Thoracic aorta (tissue), 2 donors: ENCODE measurements at regions not wholly inside any gene's neighbourhood (a gene's known extent, or its start where the extent isn't known, plus 50 kb on each side); places are given as distances from the start of the nearest gene placed in this dataset.

Experiments used
- ATAC-seq: fragments of 150-250 bp; one replicate; pipeline ENCODE4 v1.8.0; 2017; ENCODE audit warnings: low read depth; ENCODE audit not compliant: insufficient number of reproducible peaks, low FRiP score
- DNase-seq: peaks from one replicate; pipeline ENCODE4 v3.0.0-alpha.2; 2020; ENCODE audit warnings: low spot score
- H3K27ac ChIP-seq, 2 donors: fragments of 200-600 bp; sonication (generic); 1 replicate in 1 of 2; 2 replicates in 1 of 2; pipeline ENCODE4 v1.5.1; 2016; ENCODE audit warnings: mild to moderate bottlenecking in 2 of 2, moderate library complexity in 2 of 2
- H3K27me3 ChIP-seq: fragments of 200-600 bp; sonication (generic); replicated peaks from 2 replicates; pipeline ENCODE4 v1.6.0; 2016; ENCODE audit warnings: mild to moderate bottlenecking; ENCODE audit not compliant: insufficient read depth
- H3K36me3 ChIP-seq: fragments of 200-600 bp; sonication (generic); one replicate; pipeline ENCODE4 v1.5.1; 2016
- H3K4me1 ChIP-seq, 2 donors: fragments of 200-600 bp; sonication (generic); 1 replicate in 1 of 2; 2 replicates in 1 of 2; pipeline versions ENCODE4 v1.5.1 to v1.6.0; 2016; ENCODE audit warnings: low read depth in 2 of 2, mild to moderate bottlenecking in 1 of 2; ENCODE audit not compliant: control insufficient read depth in 1 of 2
- H3K4me3 ChIP-seq: fragments of 200-600 bp; sonication (generic); 2 replicates; pipeline ENCODE4 v1.5.1; 2016; ENCODE audit warnings: mild to moderate bottlenecking
- H3K9me3 ChIP-seq: fragments of 200-600 bp; sonication (generic); 2 replicates; pipeline ENCODE4 v1.5.1; 2016
- CTCF ChIP-seq: fragments of 200-600 bp; sonication (generic); IDR thresholded peaks from one replicate; pipeline ENCODE4 v1.5.1; 2019; ENCODE audit warnings: antibody characterized with exemption

- Histone ChIP-seq H3K27ac (no peak overlapping the region), H3K4me1 (no peaks in the 10 kb centered on the region), H3K27me3 (no peaks in the 10 kb centered on the region), H3K4me3 (no peak overlapping the region), H3K36me3 (no peaks in the 10 kb centered on the region), H3K9me3 (no peaks in the 10 kb centered on the region)
- TF ChIP-seq CTCF = no peak
- DNase-seq = no peak
- ATAC-seq = no peak
Observed at GRCh38 chr2:121096611-121097010, 188.4 kb downstream of the TFCP2L1 start.

GRCh38 chr2:121098556-121098955 lies 186.4 kb downstream of the TFCP2L1 start:
- no peak for DNase-seq
- no peaks in the 10 kb centered on the region for H3K36me3 ChIP-seq
- no peaks in the 10 kb centered on the region for H3K4me1 ChIP-seq
- ATAC-seq = no peak
- H3K4me3 ChIP-seq = no peak overlapping the region
- H3K27me3 ChIP-seq = no peaks in the 10 kb centered on the region
- H3K9me3 ChIP-seq = no peaks in the 10 kb centered on the region
- TF ChIP-seq CTCF = no peak
- H3K27ac ChIP-seq = no peak overlapping the region

GRCh38 chr2:121099329-121100290 lies 185.4 kb downstream of the TFCP2L1 start:
- DNase-seq (no peak), ATAC-seq (no peak)
- no peak for TF ChIP-seq CTCF
- no peaks in the 10 kb centered on the region for H3K36me3 ChIP-seq
- no peaks in the 10 kb centered on the region for H3K4me1 ChIP-seq
- H3K27ac ChIP-seq = no peak overlapping the region
- H3K9me3 ChIP-seq = no peaks in the 10 kb centered on the region
- H3K4me3 ChIP-seq = no peak overlapping the region
- no peaks in the 10 kb centered on the region for H3K27me3 ChIP-seq

GRCh38 chr2:121101093-121101715 lies 183.8 kb downstream of the TFCP2L1 start:
- Histone ChIP-seq H3K36me3 (no peaks in the 10 kb centered on the region), H3K27me3 (no peaks in the 10 kb centered on the region), H3K27ac (no peak overlapping the region), H3K4me3 (no peak overlapping the region), H3K9me3 (no peaks in the 10 kb centered on the region), H3K4me1 (no peaks in the 10 kb centered on the region)
- DNase-seq (no peak), ATAC-seq (no peak)
- TF ChIP-seq CTCF = no peak

- Histone ChIP-seq H3K27me3 (no peaks in the 10 kb centered on the region), H3K4me1 (no peaks in the 10 kb centered on the region), H3K36me3 (no peaks in the 10 kb centered on the region), H3K27ac (no peak overlapping the region), H3K9me3 (no peaks in the 10 kb centered on the region), H3K4me3 (no peak overlapping the region)
- DNase-seq (no peak), ATAC-seq (no peak)
- TF ChIP-seq CTCF = no peak
Observed at GRCh38 chr2:121102941-121103340, 182.1 kb downstream of the TFCP2L1 start.
